ENCODE measurements at regions not wholly inside any gene's neighbourhood (a gene's known extent, or its start where the extent isn't known, plus 50 kb on each side); places are given as distances from the start of the nearest gene placed in this dataset.

DNA sequence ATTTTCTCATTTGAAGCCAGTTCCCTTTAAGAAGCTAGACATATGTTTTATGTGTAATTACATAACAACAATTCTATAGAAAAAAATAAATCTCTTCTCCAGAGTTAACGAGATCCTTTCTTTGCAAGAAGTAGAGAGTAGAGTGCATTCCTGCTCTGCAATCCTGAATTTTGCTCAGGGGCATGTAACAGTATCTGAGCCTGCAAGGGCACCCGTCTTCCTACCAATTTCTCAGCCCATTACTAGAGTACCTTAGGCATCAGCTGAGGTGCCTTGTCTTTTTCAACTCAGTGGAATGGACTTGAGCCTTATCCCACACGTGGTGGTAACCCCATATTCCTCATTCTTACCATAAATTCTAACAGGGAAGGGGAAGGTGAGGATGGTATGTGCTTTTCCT lies 205.9 kb downstream of the IKZF2 start:
- no peak for DNase-seq

DNA sequence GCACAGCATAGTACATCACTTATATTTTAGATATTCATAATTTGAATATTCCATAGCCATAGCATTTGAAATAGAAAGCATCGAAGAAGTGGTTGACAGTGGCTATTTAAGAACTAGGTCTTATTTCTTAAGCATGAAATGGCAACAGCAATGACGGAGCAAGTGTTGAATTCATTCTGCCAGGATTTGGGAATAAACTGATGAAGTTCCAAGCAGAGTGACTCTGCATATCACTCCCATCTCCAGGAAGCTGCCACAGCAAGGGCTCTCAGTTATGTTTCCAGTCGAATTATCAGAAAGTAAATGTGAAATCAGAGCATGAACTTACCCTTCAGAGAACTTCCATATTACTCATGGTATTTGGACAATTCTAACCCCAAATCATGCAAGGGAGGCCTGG lies 208.1 kb downstream of the IKZF2 start:
- no peak for DNase-seq

GRCh38 chr2:212941361-212941760 lies 210.1 kb downstream of the IKZF2 start:
- no peak for DNase-seq

DNA sequence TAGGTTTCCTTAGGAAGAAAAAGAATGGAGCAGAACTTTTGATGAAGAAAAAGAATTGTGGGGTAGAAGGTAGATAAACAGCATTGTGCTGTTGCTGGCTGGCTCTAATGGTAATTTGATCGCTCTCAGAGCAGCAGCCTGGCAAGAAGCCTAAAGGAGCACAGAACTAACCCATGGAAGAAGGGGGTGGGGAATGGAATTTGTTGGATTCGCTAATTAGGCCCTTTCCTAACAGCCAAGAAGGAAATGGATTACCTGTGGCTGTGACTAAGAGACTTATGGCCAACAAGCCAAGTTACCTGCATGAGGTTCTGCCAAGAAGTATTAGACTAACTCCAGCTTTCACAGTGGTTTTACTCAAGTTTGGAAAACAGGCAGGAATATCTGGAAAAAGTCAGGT lies 210.6 kb downstream of the IKZF2 start:
- DNase-seq = no peak

DNA sequence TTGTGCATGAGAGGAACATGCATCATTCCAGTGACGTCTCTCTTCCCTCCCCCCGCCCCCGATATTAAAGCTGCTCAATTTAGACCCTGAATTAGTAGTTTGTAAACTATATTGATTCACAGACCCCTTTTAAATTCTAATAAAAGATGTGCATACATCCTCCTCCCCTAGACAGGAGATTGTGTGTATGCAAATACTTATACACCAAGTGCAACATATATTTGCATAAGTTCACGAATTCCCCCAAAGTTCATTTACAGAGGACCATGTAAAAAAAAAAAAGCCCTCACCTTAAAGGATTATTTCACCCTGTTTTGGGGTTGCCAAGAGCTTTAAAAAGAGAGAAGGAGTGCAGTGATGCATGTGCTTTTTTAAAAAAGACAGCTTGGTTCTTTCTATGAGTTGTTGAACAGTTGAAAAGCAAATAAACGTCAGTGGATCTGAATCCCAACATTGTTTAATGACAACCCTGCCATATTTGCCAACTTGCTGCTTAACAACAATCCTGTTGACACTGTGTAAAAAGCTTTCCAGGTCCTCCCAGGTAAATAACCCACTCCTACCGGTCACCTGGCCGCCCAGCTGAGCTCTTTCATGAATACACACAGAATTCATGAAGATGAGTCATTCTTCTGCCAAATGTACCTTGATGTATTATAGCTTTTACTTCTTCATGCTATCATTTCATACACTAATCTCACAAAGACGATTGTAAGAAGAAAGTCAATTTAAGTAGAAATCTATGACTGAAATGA lies 211.5 kb downstream of the IKZF2 start:
- DNase-seq = no peak

DNA sequence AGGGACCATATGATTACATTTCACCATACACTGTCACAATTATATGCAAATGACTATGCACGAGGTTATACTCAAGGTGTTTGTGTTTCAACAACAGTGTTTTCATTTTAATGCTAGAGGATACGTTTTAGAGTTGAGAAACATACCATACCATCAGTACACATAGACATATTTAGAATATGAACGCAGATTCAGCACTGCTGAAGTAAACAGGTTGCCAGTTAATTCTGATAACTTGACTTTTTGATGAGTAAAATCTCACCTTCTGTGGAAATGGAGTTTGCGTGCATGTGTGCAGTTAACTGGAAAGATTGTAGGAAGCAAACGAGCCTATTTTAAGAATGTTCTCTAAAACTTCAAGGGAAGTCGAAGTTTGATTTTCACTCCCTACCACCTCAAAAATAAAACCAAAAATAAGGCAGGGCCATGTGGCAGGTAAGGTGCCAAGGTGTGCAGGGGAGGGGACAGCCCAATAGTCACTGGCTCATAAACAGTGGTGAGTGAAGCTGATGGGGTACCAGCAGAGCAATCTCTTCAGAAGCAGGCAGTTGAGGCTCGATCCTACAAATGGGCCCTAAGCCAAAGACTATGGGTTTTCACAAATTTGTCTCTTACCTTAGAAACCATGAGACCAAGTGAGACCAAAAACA lies 213.1 kb downstream of the IKZF2 start:
- DNase-seq = no peak

DNA sequence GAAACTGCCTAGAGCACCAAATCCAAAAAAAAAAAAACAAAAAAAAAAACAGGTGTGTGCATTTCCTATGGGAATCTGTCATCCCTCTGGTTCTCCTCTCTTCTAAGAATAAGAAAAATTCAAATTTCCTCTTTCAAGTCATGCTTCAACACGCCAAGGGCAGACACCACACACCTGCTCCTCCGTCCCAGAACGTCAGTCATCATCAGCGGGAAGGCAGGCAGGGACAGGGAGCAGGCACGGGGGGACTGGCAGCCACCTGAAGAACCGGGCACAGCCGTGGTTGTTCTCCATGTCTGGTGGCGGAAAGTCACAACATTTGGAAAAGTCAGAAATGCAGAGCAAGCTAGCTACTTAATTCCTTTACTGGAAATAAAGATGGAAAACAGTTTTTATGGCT lies 214.8 kb downstream of the IKZF2 start:
- no peak for DNase-seq

DNA sequence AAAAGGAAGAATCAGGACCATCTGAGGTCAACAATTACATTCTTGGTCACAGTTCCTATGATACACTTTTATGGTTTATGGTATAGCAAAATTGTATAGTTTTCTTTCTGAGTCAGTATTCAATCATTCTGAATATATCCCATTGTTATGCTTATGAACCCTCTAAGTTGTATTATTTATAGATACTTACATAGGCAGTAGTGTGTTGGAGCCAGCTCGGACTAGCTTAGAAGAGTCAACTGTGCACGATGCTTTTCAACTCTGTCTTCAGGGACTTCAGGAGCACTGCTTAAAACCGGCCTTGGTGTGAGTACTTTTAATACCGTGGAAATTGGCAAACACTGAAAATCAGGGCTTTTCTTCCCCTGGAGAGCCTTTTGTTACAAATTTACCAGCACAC lies 215.7 kb downstream of the IKZF2 start:
- DNase-seq = no peak

- DNase-seq = no peak
Observed at GRCh38 chr2:212931271-212931670, 220.1 kb downstream of the IKZF2 start.

- no peak for DNase-seq
Observed at GRCh38 chr2:212930556-212931260, 220.7 kb downstream of the IKZF2 start.

- no peak for DNase-seq
Observed at GRCh38 chr2:212929971-212930370, 221.4 kb downstream of the IKZF2 start.

GRCh38 chr2:212929116-212929515 lies 222.3 kb downstream of the IKZF2 start:
- no peak for DNase-seq

GRCh38 chr2:212928681-212929080 lies 222.7 kb downstream of the IKZF2 start:
- DNase-seq = no peak

GRCh38 chr2:212926940-212927339 lies 224.5 kb downstream of the IKZF2 start:
- no peak for DNase-seq

GRCh38 chr2:212923393-212923792 lies 228.0 kb downstream of the IKZF2 start:
- no peak for DNase-seq

GRCh38 chr2:212922701-212923100 lies 228.7 kb downstream of the IKZF2 start:
- DNase-seq = no peak

DNA sequence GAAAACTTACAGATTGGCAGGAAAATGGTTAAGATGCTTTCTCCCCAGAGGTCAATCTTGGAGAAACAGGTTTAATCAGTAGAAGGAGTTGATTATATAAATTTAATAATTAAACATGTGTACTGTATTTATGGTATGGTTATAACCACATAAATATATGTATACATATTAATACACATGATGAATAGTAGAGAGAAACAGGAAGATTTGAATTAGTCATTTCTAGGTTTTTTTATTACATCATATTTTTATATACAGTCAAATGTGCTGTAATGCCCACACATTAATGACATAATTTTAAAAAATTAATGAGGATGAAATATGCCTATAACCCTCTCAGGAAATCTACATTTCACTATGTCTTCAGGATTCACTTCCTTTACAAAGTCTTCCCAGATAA lies 229.7 kb downstream of the IKZF2 start:
- no peak for DNase-seq

DNA sequence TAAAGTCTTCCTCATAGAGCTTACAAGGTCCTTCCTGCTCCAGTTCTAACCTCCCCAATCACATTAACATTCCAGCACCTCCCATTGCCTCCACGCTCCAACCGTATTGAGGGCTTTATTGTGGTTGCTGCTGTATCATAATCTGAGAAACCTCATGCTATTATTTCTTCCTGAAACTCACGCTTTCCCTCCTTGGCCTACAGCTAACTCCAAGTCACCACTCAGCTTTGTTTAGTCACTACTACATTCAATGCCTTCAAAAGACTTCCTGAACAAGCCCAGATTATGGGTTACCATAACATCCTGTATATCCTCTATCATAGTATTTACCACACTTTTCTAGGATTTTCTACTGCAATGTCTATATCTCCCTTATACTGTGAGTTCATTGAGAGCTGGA lies 230.4 kb downstream of the IKZF2 start:
- no peak for DNase-seq

DNA sequence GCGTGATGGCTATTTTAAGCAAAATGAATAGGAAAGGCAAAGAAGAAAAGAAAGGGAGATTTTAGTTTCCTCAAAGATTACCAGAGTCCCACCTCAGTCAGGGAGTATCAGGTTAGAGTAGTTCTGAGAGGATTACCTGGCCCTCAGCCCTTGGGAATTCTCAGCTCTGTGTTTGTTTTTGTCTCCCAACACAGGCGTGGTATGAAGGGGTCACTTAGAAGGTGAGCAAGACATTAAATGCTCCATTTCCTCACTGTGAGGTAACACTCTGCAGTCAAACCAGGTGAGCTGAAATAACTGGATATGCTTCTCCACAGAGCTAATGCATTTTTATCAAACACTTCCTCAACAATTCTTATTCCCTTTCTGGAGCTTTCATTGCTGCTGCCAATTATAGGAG lies 232.2 kb downstream of the IKZF2 start:
- no peak for DNase-seq

DNA sequence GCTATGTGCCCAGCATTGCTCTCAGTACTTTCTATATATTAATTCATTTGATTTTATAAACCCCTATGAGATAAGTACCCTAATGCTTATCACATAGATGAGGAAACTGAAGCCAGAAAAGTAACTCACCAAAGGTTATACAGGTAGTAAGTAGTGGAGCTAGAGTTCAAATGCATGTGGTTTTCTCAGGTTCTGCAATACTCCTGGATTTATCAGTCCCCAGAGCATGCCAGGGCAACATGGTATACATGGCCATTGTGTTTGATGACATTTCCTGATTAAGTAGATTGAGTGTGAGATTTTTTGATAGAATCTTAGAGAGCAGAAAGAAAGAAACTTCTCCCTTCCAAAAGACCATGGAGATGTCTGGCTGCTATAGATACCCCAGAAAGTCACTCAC lies 233.1 kb downstream of the IKZF2 start:
- DNase-seq = no peak

- no peak for DNase-seq
Observed at GRCh38 chr2:212915121-212915782, 236.2 kb downstream of the IKZF2 start.

DNA sequence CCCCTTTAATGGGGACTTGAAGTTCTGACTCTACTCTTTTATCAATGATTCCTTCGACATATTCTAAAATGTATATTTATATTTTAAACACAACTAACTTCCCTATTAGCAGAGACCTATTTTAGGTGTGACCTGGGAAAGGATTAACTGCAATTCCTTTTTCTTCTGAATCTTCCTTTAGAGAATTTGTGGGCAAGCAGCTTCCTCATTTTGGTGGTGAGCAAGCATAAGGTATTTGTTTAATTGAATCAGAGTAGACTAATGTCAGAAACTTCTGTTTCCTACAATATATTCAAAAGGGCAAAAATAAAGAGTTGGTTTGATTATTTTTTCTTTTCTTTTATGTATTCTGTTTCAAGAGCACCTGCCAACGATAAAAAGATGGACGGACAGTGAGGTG lies 237.0 kb downstream of the IKZF2 start:
- DNase-seq = no peak

DNA sequence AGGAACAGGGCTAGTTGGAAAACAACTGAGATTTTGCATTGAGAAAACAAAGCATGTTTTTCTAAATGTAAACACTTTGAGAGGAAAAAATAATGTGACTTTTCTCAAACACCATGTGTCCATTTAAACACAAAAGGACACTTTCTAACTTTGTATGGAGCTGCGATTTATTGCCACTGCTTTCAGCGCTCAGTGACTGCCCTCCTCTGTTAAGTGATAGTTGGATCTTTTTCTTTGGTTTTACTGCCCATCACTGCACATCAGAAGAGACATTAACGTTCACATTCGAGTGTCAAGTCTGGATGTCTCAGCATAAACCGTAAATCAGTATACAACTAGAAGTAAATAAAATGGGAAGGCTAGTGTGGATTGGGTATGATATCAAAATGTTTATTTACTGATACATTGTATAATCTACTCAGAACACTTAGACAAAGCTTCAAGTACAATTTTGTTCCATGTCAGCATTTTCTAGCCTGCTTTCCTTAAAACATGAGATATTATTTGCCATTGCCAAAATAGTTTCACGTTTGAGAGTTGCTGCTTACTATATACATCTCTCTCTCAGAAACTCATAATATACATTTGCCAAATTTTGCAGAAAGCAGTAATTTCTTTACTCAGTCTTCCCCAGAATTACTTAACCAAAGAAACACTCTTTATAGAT lies 237.6 kb downstream of the IKZF2 start:
- no peak for DNase-seq

Measured in NK-92 treated with Interleukin-12 subunit alpha and Interleukin-12 subunit beta, amount 100 ng/mL, for 24 hours (cell line).